Liver (tissue), 8 donors: ENCODE measurements at regions not wholly inside any gene's neighbourhood (a gene's known extent, or its start where the extent isn't known, plus 50 kb on each side); places are given as distances from the start of the nearest gene placed in this dataset.
"Not testable (repeated sequence)": the region's sequence is repeated elsewhere in the genome, so short reads cannot be mapped to it uniquely, and the experiment has no call there.

Experiments
- DNase-seq: peaks from one replicate; pipeline ENCODE4 v3.0.0-alpha.2; 2017; ENCODE audit warnings: low spot score
- H3K27ac ChIP-seq, 2 donors: one replicate each; pipeline ENCODE4 v1.7.0; 2013; ENCODE audit warnings: inconsistent platforms in 2 of 2, low read length in 2 of 2, control low read depth in 1 of 2, low read depth in 1 of 2, mild to moderate bottlenecking in 1 of 2
- H3K27me3 ChIP-seq, 4 donors: one replicate each; pipeline versions ENCODE4 v1.6.1 to v1.7.0; 2013; ENCODE audit warnings: low read length in 3 of 4, inconsistent platforms in 1 of 4, mild to moderate bottlenecking in 1 of 4, moderate library complexity in 1 of 4; ENCODE audit not compliant: control insufficient read depth in 4 of 4, insufficient read depth in 4 of 4
- H3K36me3 ChIP-seq, 4 donors: one replicate each; pipeline versions ENCODE4 v1.6.1 to v1.7.0; 2013; ENCODE audit warnings: low read length in 3 of 4, mild to moderate bottlenecking in 3 of 4, low read depth in 1 of 4, moderate library complexity in 1 of 4; ENCODE audit not compliant: control insufficient read depth in 4 of 4, insufficient read depth in 3 of 4
- H3K4me1 ChIP-seq, 4 donors: one replicate each; pipeline versions ENCODE4 v1.6.1 to v1.7.0; 2013; ENCODE audit warnings: low read length in 3 of 4, mild to moderate bottlenecking in 3 of 4, moderate library complexity in 1 of 4; ENCODE audit not compliant: control insufficient read depth in 4 of 4, insufficient read depth in 4 of 4
- H3K4me3 ChIP-seq, 3 donors: one replicate each; pipeline versions ENCODE4 v1.6.1 to v1.7.0; 2013; ENCODE audit warnings: low read length in 3 of 3, control low read depth in 1 of 3, low read depth in 1 of 3, mild to moderate bottlenecking in 1 of 3
- H3K9ac ChIP-seq, 2 donors: one replicate each; pipeline ENCODE4 v1.7.0; 2013; ENCODE audit warnings: low read length in 2 of 2, mild to moderate bottlenecking in 2 of 2, moderate library complexity in 2 of 2, control low read depth in 1 of 2, low read depth in 1 of 2
- H3K9me3 ChIP-seq, 4 donors: one replicate each; pipeline versions ENCODE4 v1.6.1 to v1.7.0; 2013; ENCODE audit warnings: low read length in 3 of 4; ENCODE audit not compliant: control insufficient read depth in 4 of 4
- ATF3 ChIP-seq: IDR thresholded peaks from 2 replicates; pipeline ENCODE4 v1.6.1; 2016; ENCODE audit warnings: antibody characterized with exemption
- CTCF ChIP-seq: fragments of 150-350 bp; IDR thresholded peaks from 2 replicates; pipeline ENCODE4 v1.5.1; 2017; ENCODE audit warnings: improper control_type of control experiment, low read depth, low read length; ENCODE audit not compliant: missing input control
- FOXA2 ChIP-seq: IDR thresholded peaks from 2 replicates; pipeline ENCODE4 v1.6.1; 2016; ENCODE audit warnings: antibody characterized with exemption
- JUND ChIP-seq, 2 donors: IDR thresholded peaks; 2 replicates each; pipeline ENCODE4 v1.6.1; 2016; ENCODE audit warnings: antibody characterized with exemption in 2 of 2
- REST ChIP-seq: IDR thresholded peaks from 2 replicates; pipeline ENCODE4 v1.6.1; 2016; ENCODE audit warnings: antibody characterized with exemption, mild to moderate bottlenecking
- RXRA ChIP-seq, 2 donors: IDR thresholded peaks; 2 replicates each; pipeline ENCODE4 v1.6.1; 2017 to 2018; ENCODE audit warnings: antibody characterized with exemption in 2 of 2, mild to moderate bottlenecking in 1 of 2
- SP1 ChIP-seq: IDR thresholded peaks from 2 replicates; pipeline ENCODE4 v1.6.1; 2018; ENCODE audit warnings: antibody characterized with exemption, mild to moderate bottlenecking
- WGBS: extraction: QIAGEN DNeasy Blood & Tissue Kit; methylation state at CpG from one replicate; pipeline ENCODE4 v1.1.7; 2013; 5-methylcytosine and 5-hydroxymethylcytosine counted together
- donor health status: healthy.
- donor health status: healthy.
- donor health status: healthy.
- donor health status: healthy.
- donor health status: healthy.

GRCh38 chr9:65444943-65445342 lies 159.9 kb upstream of the FOXD4L5 start:
- no peaks in the 10 kb centered on the region for H3K27me3 ChIP-seq
- no peaks in the 10 kb centered on the region for H3K4me1 ChIP-seq
- H3K36me3 ChIP-seq = no peaks in the 10 kb centered on the region
- no peaks in the 10 kb centered on the region for H3K9me3 ChIP-seq
- no peak overlapping the region for H3K4me3 ChIP-seq
- no peak overlapping the region for H3K9ac ChIP-seq
- no peak overlapping the region for H3K27ac ChIP-seq
- 70% methylated on average over 8 of the region's 8 CpGs for WGBS
- TF ChIP-seq SP1 (no peak), REST (no peak), RXRA (IDR thresholded peaks at IDR 0.05) (no peak), ATF3 (no peak)
- no peak for DNase-seq

GRCh38 chr9:65442116-65442515 lies 157.1 kb upstream of the FOXD4L5 start:
- H3K4me3 ChIP-seq, H3K27ac ChIP-seq, H3K9me3 ChIP-seq, H3K9ac ChIP-seq, H3K4me1 ChIP-seq, H3K27me3 ChIP-seq, H3K36me3 ChIP-seq, DNase-seq: not testable (repeated sequence)
- 89% methylated on average over 11 of the region's 12 CpGs for WGBS

GRCh38 chr9:65441324-65441920 lies 156.4 kb upstream of the FOXD4L5 start:
- H3K4me3 ChIP-seq, H3K9ac ChIP-seq, H3K27ac ChIP-seq, H3K27me3 ChIP-seq, H3K36me3 ChIP-seq, H3K9me3 ChIP-seq, DNase-seq, H3K4me1 ChIP-seq: not testable (repeated sequence)
- WGBS = 81% methylated on average over 10 of the region's 10 CpGs

GRCh38 chr9:65437724-65438123 lies 152.7 kb upstream of the FOXD4L5 start:
- 66% methylated on average over 2 of the region's 2 CpGs for WGBS
- Histone ChIP-seq H3K9me3 (peaks cover 0 to 2% (median 0%) of the 10 kb centered on the region in 4 donors), H3K36me3 (no peaks in the 10 kb centered on the region), H3K27ac (no peak overlapping the region), H3K4me3 (no peak overlapping the region), H3K27me3 (no peaks in the 10 kb centered on the region), H3K4me1 (no peaks in the 10 kb centered on the region), H3K9ac (no peak overlapping the region)
- TF ChIP-seq JUND (IDR thresholded peaks at IDR 0.05) (no peak), CTCF (no peak), FOXA2 (no peak)
- DNase-seq = no peak
